ENCODE measurements at regions not wholly inside any gene's neighbourhood (a gene's known extent, or its start where the extent isn't known, plus 50 kb on each side); places are given as distances from the start of the nearest gene placed in this dataset.

DNA sequence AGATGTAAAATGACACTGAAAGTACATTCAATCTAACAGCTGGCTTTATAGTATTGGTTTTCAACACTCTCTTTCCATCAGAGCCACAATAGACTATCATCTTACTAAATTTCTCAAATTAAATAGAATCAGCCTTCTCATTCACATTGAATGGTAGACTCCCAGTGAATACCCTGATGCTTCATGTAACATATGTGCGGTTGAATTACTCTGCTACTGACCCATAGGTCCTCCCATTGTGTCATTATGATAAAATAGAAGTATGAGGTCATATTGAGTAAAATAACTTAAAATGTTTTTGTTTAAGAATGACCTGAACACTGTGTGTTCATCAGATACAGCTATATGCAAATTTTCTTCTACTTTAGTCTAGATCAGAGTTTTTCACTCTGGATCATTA lies 75.9 kb upstream of the ADAMTSL1 start:
- no peak for DNase-seq

DNA sequence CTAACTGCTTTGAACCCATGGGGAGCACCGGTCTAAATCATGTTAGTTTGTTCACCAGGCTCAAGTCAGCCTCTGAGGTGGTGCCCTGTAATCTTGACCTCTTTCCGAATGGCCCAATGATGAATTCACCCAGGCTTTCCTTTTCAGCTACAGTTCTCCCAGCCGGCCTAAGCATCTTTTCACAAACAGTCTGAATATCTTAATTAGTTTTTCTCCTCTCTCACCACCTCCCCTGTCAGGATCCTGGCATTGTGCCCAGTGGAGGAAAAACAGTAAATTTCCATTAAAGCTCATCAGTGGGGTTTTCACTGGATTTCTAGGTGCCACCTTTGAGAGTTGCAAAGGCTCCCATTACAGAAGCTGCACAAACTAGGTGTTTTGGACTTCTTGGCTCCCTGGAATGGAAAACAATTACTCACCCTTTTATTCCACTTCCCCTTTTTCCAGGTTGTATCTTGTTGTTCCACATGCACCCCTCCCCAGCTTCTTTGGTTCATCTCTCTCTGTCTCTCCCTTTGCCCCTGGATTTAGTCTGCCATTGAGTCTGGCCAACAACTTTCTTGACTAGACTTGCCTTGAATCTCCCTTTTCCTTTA lies 69.4 kb upstream of the ADAMTSL1 start:
- no peak for DNase-seq

DNA sequence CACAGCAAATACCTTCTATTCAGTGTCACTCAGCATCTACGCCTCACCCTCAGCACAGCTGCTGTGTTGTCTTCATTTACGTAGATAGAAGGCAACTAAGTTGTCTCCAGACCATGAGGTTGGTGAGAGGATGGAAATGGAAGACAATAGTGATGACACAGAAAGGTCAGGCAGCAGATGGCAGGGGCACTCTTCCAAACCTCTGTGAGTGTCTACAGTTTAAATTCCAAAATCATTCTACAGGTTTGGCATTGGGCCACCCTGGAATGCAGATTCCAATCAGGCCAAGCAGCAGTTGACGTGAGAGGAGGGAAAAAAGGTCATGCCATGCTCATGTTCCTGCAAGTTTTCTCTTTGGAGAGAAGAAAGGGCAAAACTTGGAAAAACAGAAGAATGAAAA lies 68.7 kb upstream of the ADAMTSL1 start:
- no peak for DNase-seq

DNA sequence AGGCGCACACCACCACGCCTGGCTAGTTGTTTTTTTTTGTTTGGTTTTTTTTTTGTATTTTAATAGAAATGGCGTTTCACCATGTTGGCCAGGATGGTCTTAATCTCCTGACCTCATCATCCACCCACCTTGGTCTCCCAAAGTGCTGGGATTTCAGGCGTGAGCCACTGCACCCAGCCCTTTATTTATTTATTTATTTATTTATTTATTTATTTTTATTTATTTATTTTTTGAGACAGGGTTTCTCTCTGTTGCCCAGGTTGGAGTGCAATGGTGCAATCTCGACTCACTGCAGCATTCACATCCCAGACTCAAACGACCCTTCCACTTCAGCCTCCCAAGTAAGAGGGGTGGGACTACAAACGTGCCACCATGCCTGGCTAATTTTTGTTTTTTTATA lies 63.0 kb upstream of the ADAMTSL1 start:
- no peak for DNase-seq

DNA sequence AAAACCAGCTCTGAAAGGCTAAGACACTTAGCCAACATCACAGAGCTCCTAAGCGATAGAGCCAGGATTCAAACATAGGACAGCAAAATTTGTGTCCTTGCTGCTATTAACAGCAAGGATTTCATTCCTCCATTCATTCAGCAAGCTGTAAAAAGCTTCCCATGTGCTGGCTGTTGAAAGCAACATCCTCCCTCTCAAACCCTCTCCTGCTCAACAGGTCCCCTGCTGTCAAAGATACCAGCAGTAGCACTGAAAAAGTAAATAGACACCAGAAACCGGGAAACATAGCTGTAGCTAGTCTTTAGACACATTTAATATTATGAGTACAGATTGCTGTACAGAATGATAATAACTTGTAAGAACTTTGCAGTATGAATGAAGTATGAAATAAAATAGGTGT lies 52.6 kb upstream of the ADAMTSL1 start:
- no peak for DNase-seq

DNA sequence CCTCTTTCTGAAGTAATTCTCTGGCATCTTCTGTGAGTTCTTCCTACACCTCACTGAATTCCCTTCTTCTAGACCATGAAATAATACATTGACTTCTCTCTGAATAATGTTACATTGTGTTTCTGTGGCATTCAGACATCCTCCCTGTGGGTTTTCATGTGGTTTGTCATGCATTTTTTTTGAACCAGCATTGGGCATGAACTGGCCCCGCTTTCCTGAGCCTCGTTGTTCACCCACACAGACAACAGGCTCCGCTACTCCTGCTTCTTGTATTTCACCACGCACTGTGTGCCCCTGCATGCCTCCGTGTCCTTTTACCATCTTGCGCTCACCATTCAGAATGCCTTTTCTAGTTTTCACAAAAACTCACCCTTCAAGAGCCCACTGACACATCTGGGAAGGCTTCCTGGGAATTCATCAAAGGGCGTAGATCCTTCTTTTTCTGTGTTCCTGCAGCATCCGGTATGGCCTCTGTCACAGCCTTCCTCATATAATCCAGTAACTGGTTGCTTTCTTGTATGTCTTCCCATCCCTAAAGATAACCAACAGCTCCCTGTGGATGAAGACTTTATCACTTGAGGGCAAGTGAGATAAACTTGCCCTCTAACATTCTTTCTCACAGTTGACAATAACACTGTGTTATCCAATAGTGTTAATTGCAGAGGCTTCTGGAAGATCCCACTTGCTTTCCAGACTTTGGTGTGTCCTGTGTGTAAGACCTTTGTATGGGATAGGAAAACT lies 51.5 kb upstream of the ADAMTSL1 start:
- no peak for DNase-seq

DNA sequence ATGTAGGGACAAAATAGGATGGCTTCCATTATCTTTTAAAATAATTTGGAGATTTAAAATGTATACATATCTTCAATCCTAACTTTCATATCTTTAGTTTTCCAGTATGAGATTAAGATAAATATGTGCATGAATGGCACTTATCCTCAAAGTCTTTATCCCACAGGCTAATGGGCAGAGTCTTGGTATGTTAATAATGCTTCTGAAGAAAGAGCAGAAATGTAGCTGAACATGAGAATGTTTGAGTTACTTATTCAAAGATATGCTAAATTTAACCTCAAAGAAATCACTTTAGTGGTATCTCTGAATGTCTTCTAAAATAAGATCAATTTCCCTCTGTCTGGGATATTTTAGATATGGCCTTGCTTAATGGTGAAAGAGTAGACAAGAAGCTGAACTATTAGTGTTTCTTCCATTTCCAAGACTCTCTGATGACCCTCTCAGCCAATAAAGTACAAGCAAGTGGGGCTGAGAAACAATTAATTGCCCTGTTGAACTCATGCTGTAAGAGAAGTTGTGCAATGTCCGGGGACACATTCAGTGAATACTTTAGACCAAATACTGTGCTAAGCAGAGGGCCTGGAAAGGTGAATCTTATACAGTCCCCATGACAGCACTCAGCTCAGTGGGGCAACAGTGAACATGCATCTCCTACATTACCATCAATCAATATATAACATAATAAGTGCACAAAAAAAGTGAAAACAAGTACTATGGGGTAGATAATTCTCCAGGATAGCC lies 50.0 kb upstream of the ADAMTSL1 start:
- no peak for DNase-seq

All from T-helper 1 cell (primary cell).